Stomach (tissue), 8 donors: ENCODE measurements at regions not wholly inside any gene's neighbourhood (a gene's known extent, or its start where the extent isn't known, plus 50 kb on each side); places are given as distances from the start of the nearest gene placed in this dataset.

Source experiments
- DNase-seq, 2 donors: peaks; one replicate each; pipeline versions ENCODE4 v3.0.0 to v3.0.0-alpha.2; 2013 to 2019
- H3K27ac ChIP-seq, 5 donors: fragments of 200-600 bp in 4 of 5; sonication (generic) in 4 of 5; one replicate each; pipeline ENCODE4 v1.5.1; 2013 to 2019; ENCODE audit warnings: mild to moderate bottlenecking in 1 of 5, moderate library complexity in 1 of 5
- H3K27me3 ChIP-seq, 3 donors: fragments of 200-600 bp; sonication (generic); one replicate each; pipeline ENCODE4 v1.5.1; 2017 to 2019; ENCODE audit warnings: mixed run types in 1 of 3
- H3K36me3 ChIP-seq, 4 donors: fragments of 200-600 bp; sonication (generic); 1 replicate in 3 of 4; 2 replicates in 1 of 4; pipeline ENCODE4 v1.5.1; 2016 to 2019
- H3K4me1 ChIP-seq, 4 donors: fragments of 200-600 bp; sonication (generic); one replicate each; pipeline ENCODE4 v1.5.1; 2016 to 2019
- H3K4me3 ChIP-seq, 4 donors: fragments of 200-600 bp; sonication (generic) in 3 of 4; one replicate each; pipeline ENCODE4 v1.5.1; 2016 to 2019; ENCODE audit warnings: mild to moderate bottlenecking in 1 of 4
- H3K9me3 ChIP-seq, 4 donors: fragments of 200-600 bp; sonication (generic); one replicate each; pipeline ENCODE4 v1.5.1; 2016 to 2019
- EP300 ChIP-seq: sonication (generic); formaldehyde crosslinking; IDR thresholded peaks from one replicate; pipeline ENCODE4 v1.6.1; 2017; ENCODE audit warnings: antibody characterized with exemption
- POLR2A ChIP-seq, 4 donors: fragments of 450-650 bp; IDR thresholded peaks; one replicate each; pipeline ENCODE4 v1.6.1; 2016; ENCODE audit warnings: antibody characterized with exemption in 4 of 4, control low read depth in 2 of 4, mild to moderate bottlenecking in 1 of 4, moderate library complexity in 1 of 4
- POLR2AphosphoS5 ChIP-seq, 3 donors: sonication (generic); formaldehyde crosslinking; IDR thresholded peaks; one replicate each; pipeline ENCODE4 v1.6.1; 2016; ENCODE audit warnings: antibody characterized with exemption in 3 of 3
- WGBS, 5 donors: extraction: QIAGEN DNeasy Blood & Tissue Kit in 3 of 5; methylation state at CpG; one replicate each; pipeline versions ENCODE4 v1.1.5 to v1.1.7; 2013 to 2018; 5-methylcytosine and 5-hydroxymethylcytosine counted together
- intact Hi-C: fragments of 100-400 bp; cut with DNase I; formaldehyde crosslinking; loops from one replicate; pipeline ENCODE4 v1.15.1; 2023; ENCODE audit warnings: low total_unique reads
- TF ChIP-seq, protein P1 (sequence below), 7 experiments: fragments of 450-650 bp in 4 of 7; fragments of 200-600 bp in 3 of 7; sonication (generic) in 3 of 7; IDR thresholded peaks; one replicate each; pipeline ENCODE4 v1.5.1; 2016 to 2019; ENCODE audit warnings: antibody characterized with exemption in 7 of 7, control low read depth in 2 of 7, mild to moderate bottlenecking in 1 of 7
- donor health status: healthy with polysubstance abuse.
- donor health status: Bipolar disorder and iron deficiency.
- donor health status: healthy.

DNA sequence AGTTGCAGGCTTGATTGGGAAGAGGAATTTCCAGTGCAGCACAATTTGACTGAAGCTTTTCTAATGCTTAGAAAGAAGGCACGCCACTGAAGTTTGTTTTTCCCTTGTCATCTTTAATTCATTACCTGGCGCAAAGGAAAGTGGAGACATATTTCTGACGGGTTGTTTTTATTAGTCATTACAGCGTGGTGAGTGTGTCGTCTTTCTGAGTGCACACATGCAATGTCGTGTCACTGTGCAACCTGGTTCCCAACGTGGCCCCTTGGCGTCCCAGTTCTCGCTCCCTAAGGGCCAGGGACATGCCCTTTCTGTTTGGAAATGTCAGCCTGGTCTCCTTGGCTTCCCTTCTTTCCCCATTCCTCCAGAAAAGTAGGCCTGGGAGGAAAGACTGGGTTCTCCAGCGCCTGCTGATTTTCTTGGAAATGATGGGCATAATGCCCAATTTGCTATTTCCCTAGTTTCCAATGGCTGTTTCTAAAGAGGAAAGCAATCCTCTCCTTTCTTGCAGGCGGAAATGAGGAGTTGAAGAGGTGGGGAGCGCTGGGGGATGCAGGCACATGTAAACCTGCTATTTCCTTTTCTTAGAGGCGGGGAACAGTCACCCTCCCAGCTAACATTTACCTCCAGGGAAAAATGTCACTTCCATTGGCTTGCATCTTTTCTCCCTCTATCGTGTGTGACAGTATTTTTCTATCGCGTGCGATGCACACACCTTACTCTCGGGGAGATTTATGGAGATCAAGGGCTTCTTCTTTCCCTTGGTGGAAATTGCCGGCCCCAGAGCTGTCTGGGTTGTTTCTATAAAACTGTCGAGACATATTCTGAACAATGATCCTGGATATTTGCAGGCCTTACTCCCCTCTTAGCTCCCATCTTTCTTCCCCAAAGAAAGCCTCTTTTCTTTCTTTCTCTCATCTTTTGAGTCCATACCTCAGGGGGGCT lies 249.8 kb downstream of the ARHGAP12 start:
- Histone ChIP-seq H3K36me3 (no peaks in the 10 kb centered on the region), H3K4me3 (no peak overlapping the region), H3K9me3 (peaks cover 0 to 49% (median 31%) of the 10 kb centered on the region in 4 donors), H3K27me3 (no peaks in the 10 kb centered on the region), H3K4me1 (no peaks in the 10 kb centered on the region), H3K27ac (peak overlapping the region in 3 of 5 donors; percentile 1 to 42 (median 24))
- 74 to 85% (median 84%) methylated on average over 20 of the region's 20 CpGs for WGBS, 5 donors
- intact Hi-C loops: no loop called here
- DNase-seq: no peak
- TF ChIP-seq, protein P1, sequence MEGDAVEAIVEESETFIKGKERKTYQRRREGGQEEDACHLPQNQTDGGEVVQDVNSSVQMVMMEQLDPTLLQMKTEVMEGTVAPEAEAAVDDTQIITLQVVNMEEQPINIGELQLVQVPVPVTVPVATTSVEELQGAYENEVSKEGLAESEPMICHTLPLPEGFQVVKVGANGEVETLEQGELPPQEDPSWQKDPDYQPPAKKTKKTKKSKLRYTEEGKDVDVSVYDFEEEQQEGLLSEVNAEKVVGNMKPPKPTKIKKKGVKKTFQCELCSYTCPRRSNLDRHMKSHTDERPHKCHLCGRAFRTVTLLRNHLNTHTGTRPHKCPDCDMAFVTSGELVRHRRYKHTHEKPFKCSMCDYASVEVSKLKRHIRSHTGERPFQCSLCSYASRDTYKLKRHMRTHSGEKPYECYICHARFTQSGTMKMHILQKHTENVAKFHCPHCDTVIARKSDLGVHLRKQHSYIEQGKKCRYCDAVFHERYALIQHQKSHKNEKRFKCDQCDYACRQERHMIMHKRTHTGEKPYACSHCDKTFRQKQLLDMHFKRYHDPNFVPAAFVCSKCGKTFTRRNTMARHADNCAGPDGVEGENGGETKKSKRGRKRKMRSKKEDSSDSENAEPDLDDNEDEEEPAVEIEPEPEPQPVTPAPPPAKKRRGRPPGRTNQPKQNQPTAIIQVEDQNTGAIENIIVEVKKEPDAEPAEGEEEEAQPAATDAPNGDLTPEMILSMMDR (IDR thresholded peaks at IDR 0.05): no peak
- TF ChIP-seq POLR2A (IDR thresholded peaks at IDR 0.05) (no peak), EP300 (no peak), POLR2AphosphoS5 (IDR thresholded peaks at IDR 0.05) (no peak)

DNA sequence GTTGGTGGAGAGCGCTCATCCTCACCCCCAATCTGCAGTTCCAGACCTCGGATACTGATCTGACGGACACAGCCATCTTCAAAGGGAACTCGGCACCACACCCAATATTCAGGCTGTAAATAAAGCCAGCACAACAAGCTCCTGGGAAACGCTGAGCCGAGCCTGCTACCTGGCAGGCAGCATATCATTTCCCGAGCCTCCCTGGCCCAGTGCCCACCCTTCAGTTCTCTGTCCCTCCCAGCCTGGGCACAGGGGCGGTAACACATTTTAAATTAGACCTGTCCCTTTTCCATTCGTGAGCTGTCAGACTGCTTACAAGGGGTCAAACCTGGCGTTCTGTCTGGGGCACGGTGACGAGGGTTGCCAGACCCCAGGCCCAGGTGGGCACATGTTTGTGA lies 250.5 kb downstream of the ARHGAP12 start:
- intact Hi-C loops: no loop called here
- Histone ChIP-seq H3K9me3 (peaks cover 0 to 42% (median 29%) of the 10 kb centered on the region in 4 donors), H3K27me3 (no peaks in the 10 kb centered on the region), H3K27ac (peak overlapping the region in 3 of 5 donors; percentile 1 to 42 (median 24)), H3K4me3 (no peak overlapping the region), H3K4me1 (no peaks in the 10 kb centered on the region), H3K36me3 (no peaks in the 10 kb centered on the region)
- WGBS, 5 donors: 67 to 75% (median 70%) methylated on average over 9 to 12 of the region's 12 CpGs
- TF ChIP-seq POLR2AphosphoS5 (IDR thresholded peaks at IDR 0.05): no peak
- TF ChIP-seq, protein P1 (IDR thresholded peaks at IDR 0.05): no peak
- TF ChIP-seq POLR2A (IDR thresholded peaks at IDR 0.05): no peak
- no peak for TF ChIP-seq EP300
- DNase-seq: no peak

DNA sequence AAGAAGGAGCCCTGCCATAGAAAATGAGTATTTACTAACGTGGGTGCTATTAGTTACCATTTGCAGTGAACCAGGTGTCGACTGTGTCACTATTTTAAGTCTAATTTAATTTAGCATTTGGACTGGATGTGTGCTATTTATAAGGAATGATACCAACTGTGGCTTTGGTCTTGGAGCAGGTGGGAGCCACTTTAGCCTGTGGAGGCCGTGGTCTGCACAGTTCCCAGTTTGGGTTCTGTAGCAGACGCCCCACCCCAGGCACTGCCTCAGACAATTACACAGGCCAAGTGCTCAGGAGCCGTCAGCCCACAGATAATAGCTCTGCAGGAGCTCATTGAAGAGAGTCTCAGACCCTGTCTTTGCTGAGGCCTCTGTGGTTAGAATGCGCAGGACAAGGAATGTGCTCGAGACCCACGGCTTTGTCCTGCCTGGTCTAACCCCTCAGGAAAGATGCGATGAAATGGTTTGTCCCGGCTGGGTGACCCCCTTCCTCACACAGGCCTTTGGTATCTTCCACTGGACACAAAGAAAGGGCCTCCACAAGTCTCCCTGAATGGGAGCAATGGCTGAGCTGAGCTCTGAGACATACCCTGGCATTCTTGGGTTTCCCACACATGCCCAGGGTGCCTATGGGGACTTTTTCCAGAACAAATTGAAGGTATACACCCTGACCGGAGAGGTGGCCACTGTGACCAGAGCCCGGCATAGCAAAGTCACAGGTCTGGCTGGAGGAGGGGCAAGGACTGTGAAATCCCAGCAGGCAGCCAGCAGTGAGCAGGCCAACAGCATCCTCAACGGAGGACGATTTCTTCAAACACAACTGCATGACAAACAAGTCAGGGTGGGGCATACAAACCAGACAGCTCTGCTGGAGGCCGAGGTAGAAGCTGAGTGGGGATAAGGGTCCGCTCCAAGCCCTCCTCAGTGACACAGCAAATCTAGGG lies 251.2 kb downstream of the ARHGAP12 start:
- intact Hi-C loops: no loop called here
- DNase-seq: no peak
- H3K4me3 ChIP-seq: no peak overlapping the region
- no peaks in the 10 kb centered on the region for H3K4me1 ChIP-seq
- no peak for TF ChIP-seq POLR2A (IDR thresholded peaks at IDR 0.05)
- TF ChIP-seq, protein P1 (IDR thresholded peaks at IDR 0.05): no peak
- TF ChIP-seq EP300: no peak
- TF ChIP-seq POLR2AphosphoS5 (IDR thresholded peaks at IDR 0.05): no peak
- no peaks in the 10 kb centered on the region for H3K36me3 ChIP-seq
- H3K27ac ChIP-seq: peak overlapping the region in 2 of 5 donors; percentile 24 to 42
- peaks cover 0 to 37% (median 22%) of the 10 kb centered on the region in 4 donors for H3K9me3 ChIP-seq
- WGBS, 5 donors: 72 to 80% (median 75%) methylated on average over 14 to 16 of the region's 16 CpGs
- H3K27me3 ChIP-seq: no peaks in the 10 kb centered on the region

DNA sequence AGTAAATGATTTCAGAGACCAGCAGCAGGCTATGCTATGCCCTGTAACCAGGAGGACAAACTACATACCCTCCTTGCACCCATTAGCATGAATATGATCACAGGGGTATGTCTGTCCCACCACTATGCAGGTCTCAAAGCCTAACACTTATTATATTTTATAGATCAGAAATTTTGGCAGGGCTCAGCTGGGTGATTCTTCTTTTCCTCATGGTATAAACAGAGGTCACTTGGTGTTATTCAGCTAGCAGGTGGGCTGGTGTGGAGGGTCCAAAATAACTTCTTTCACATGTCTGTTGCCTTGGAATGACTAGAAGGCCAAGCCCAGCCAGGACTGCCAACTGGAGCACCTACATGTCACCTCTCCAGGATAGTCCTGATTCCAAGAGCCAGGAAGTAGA lies 252.9 kb downstream of the ARHGAP12 start:
- DNase-seq: no peak
- H3K27me3 ChIP-seq: no peaks in the 10 kb centered on the region
- H3K4me3 ChIP-seq: no peak overlapping the region
- TF ChIP-seq EP300: no peak
- H3K36me3 ChIP-seq: no peaks in the 10 kb centered on the region
- H3K27ac ChIP-seq: no peak overlapping the region
- peaks cover 0 to 42% (median 25%) of the 10 kb centered on the region in 4 donors for H3K9me3 ChIP-seq
- no peaks in the 10 kb centered on the region for H3K4me1 ChIP-seq
- intact Hi-C loops: no loop called here
